ENCODE measurements at regions not wholly inside any gene's neighbourhood (a gene's known extent, or its start where the extent isn't known, plus 50 kb on each side); places are given as distances from the start of the nearest gene placed in this dataset.
"Not testable (repeated sequence)": the region's sequence is repeated elsewhere in the genome, so short reads cannot be mapped to it uniquely, and the experiment has no call there.

DNA sequence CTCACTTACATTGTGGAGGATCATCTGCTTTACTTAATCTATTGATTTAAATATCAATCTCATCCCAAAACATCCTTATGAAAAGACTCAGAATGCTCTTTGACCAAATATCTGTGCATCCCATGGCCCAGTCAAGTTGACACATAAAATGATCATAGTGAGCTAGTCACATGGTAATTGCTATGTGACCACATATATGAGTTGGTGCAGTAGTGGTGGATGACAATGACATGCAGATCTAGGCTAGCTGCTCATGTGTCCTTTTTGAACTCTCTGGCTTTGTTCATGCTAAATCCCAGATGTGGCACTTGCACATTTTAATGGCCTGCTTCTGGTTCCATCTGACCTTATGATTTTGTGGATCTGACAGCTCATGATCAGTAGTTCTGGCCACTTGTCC, 156.2 kb downstream of the NFKBIZ start:
- Histone ChIP-seq H3K27ac (no peak overlapping the region), H3K9me3 (no peaks in the 10 kb centered on the region), H3K27me3 (no peaks in the 10 kb centered on the region), H3K36me3 (no peaks in the 10 kb centered on the region), H3K4me3 (no peak overlapping the region), H3K4me1 (peaks cover 7% of the 10 kb centered on the region)
- DNase-seq (ENCODE audit: low spot score in 2 of 2), result no peak
- TF ChIP-seq POLR2AphosphoS5 (IDR thresholded peaks at IDR 0.05), result no peak
- TF ChIP-seq EP300 (IDR thresholded peaks at IDR 0.05), result no peak
- no peak for TF ChIP-seq POLR2A (IDR thresholded peaks at IDR 0.05)
- TF ChIP-seq, protein P1, sequence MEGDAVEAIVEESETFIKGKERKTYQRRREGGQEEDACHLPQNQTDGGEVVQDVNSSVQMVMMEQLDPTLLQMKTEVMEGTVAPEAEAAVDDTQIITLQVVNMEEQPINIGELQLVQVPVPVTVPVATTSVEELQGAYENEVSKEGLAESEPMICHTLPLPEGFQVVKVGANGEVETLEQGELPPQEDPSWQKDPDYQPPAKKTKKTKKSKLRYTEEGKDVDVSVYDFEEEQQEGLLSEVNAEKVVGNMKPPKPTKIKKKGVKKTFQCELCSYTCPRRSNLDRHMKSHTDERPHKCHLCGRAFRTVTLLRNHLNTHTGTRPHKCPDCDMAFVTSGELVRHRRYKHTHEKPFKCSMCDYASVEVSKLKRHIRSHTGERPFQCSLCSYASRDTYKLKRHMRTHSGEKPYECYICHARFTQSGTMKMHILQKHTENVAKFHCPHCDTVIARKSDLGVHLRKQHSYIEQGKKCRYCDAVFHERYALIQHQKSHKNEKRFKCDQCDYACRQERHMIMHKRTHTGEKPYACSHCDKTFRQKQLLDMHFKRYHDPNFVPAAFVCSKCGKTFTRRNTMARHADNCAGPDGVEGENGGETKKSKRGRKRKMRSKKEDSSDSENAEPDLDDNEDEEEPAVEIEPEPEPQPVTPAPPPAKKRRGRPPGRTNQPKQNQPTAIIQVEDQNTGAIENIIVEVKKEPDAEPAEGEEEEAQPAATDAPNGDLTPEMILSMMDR (IDR thresholded peaks at IDR 0.05), result no peak

DNA sequence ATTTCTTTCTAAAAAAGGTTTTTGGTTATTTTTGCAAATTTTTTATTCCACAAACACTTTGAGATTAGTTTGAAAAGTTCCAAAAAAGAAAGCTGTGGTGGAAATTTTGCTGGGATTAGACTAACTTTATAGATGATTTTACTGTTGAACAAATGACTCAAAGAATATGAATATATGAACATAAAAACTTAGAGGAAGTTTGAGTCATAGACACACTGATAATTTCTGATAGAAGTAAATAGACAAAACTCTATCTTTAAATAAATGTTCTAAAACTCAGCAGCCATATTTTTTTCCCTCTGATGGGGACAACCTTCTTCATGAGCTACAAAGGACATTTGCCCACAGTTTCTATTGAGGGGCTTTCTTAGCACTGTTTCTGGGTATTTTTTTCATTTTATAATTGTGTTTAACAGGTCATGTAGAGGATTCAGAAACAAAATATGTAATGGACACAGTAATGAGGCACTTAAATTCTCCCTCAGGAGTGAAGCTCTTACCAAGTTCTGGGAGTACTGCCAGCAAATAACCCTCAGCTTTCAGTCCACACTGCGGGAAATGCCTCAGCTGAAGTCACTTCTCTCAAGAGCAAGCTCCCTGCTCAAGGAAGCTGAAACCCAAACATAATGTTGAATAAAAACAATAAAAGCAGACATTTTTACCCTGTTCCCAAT, 157.6 kb downstream of the NFKBIZ start:
- DNase-seq (ENCODE audit: low spot score in 2 of 2), result no peak
- H3K27ac ChIP-seq, result no peak overlapping the region

GRCh38 chr3:102008436-102008835, 159.1 kb downstream of the NFKBIZ start:
- H3K27me3 ChIP-seq; DNase-seq (ENCODE audit: low spot score in 2 of 2); H3K9me3 ChIP-seq; H3K36me3 ChIP-seq; H3K4me3 ChIP-seq; H3K4me1 ChIP-seq; H3K27ac ChIP-seq: not testable (repeated sequence)
- 98% methylated on average over 11 of the region's 11 CpGs for WGBS

More for the DNA sequence above, 157.6 kb downstream of the NFKBIZ start:
- no peak overlapping the region for H3K4me3 ChIP-seq
- TF ChIP-seq POLR2A (IDR thresholded peaks at IDR 0.05) (no peak), POLR2AphosphoS5 (IDR thresholded peaks at IDR 0.05) (no peak), EP300 (IDR thresholded peaks at IDR 0.05) (no peak)
- TF ChIP-seq, protein P1 (IDR thresholded peaks at IDR 0.05), result no peak
- no peaks in the 10 kb centered on the region for H3K27me3 ChIP-seq
- H3K9me3 ChIP-seq, result no peaks in the 10 kb centered on the region
- WGBS, result 26% methylated on average over 1 of the region's 1 CpG
- no peaks in the 10 kb centered on the region for H3K36me3 ChIP-seq
- H3K4me1 ChIP-seq, result peaks cover 5% of the 10 kb centered on the region

- Histone ChIP-seq H3K9me3 (peaks cover 5% of the 10 kb centered on the region), H3K36me3 (no peaks in the 10 kb centered on the region), H3K4me1 (no peaks in the 10 kb centered on the region), H3K4me3 (no peak overlapping the region), H3K27me3 (no peaks in the 10 kb centered on the region), H3K27ac (no peak overlapping the region)
- no peak for DNase-seq (ENCODE audit: low spot score in 2 of 2)
- TF ChIP-seq POLR2A (IDR thresholded peaks at IDR 0.05), result no peak
- no peak for TF ChIP-seq POLR2AphosphoS5 (IDR thresholded peaks at IDR 0.05)
- TF ChIP-seq, protein P1 (IDR thresholded peaks at IDR 0.05), result no peak
- TF ChIP-seq EP300 (IDR thresholded peaks at IDR 0.05), result no peak
- WGBS, result 96% methylated on average over 1 of the region's 1 CpG
These were observed 167.1 kb downstream of the NFKBIZ start for GRCh38 chr3:102016417-102016816.

- Histone ChIP-seq H3K4me3 (no peak overlapping the region), H3K36me3 (no peaks in the 10 kb centered on the region), H3K9me3 (peaks cover 5% of the 10 kb centered on the region), H3K27me3 (no peaks in the 10 kb centered on the region), H3K27ac (no peak overlapping the region), H3K4me1 (no peaks in the 10 kb centered on the region)
- WGBS, result 66% methylated on average over 2 of the region's 2 CpGs
- no peak for DNase-seq (ENCODE audit: low spot score in 2 of 2)
- TF ChIP-seq POLR2A (IDR thresholded peaks at IDR 0.05) (no peak), EP300 (IDR thresholded peaks at IDR 0.05) (no peak), POLR2AphosphoS5 (IDR thresholded peaks at IDR 0.05) (no peak)
- TF ChIP-seq, protein P1 (IDR thresholded peaks at IDR 0.05), result no peak
These were observed 168.5 kb downstream of the NFKBIZ start for GRCh38 chr3:102017784-102018183.

- DNase-seq (ENCODE audit: low spot score in 2 of 2), result no peak
- Histone ChIP-seq H3K27me3 (no peaks in the 10 kb centered on the region), H3K9me3 (peaks cover 5% of the 10 kb centered on the region), H3K4me3 (no peak overlapping the region), H3K4me1 (no peaks in the 10 kb centered on the region), H3K36me3 (no peaks in the 10 kb centered on the region), H3K27ac (no peak overlapping the region)
- WGBS, result 80% methylated on average over 7 of the region's 7 CpGs
- TF ChIP-seq, protein P1 (IDR thresholded peaks at IDR 0.05), result no peak
- TF ChIP-seq EP300 (IDR thresholded peaks at IDR 0.05) (no peak), POLR2A (IDR thresholded peaks at IDR 0.05) (no peak), POLR2AphosphoS5 (IDR thresholded peaks at IDR 0.05) (no peak)
These were observed 169.2 kb downstream of the NFKBIZ start for GRCh38 chr3:102018551-102018950.
